ENCODE measurements at regions not wholly inside any gene's neighbourhood (a gene's known extent, or its start where the extent isn't known, plus 50 kb on each side); places are given as distances from the start of the nearest gene placed in this dataset.

GRCh38 chr5:163963881-163964280 lies 458.5 kb downstream of the MAT2B start:
- Mint-ChIP-seq H3K9me3 (no peaks in the 10 kb centered on the region), H3K27ac (no peak overlapping the region), H3K4me1 (peaks cover 3% of the 10 kb centered on the region), H3K27me3 (ENCODE audit: low read depth) (no peaks in the 10 kb centered on the region), H3K4me3 (no peak overlapping the region), H3K36me3 (no peaks in the 10 kb centered on the region)
- no peak for TF ChIP-seq NR2C2 (CRISPR knock-in tag; IDR thresholded peaks at IDR 0.05)
- TF ChIP-seq, protein P1, sequence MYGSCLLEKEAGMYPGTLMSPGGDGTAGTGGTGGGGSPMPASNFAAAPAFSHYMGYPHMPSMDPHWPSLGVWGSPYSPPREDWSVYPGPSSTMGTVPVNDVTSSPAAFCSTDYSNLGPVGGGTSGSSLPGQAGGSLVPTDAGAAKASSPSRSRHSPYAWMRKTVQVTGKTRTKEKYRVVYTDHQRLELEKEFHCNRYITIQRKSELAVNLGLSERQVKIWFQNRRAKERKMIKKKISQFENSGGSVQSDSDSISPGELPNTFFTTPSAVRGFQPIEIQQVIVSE (CRISPR knock-in tag; IDR thresholded peaks at IDR 0.05; ENCODE audit: borderline replicate concordance), result no peak
- TF ChIP-seq RELA (CRISPR knock-in tag; IDR thresholded peaks at IDR 0.05; ENCODE audit: borderline replicate concordance), result no peak
- no peak for TF ChIP-seq TEAD4 (CRISPR knock-in tag; IDR thresholded peaks at IDR 0.05)
- TF ChIP-seq FOXP4 (CRISPR knock-in tag; IDR thresholded peaks at IDR 0.05), result no peak
- TF ChIP-seq, protein P2, sequence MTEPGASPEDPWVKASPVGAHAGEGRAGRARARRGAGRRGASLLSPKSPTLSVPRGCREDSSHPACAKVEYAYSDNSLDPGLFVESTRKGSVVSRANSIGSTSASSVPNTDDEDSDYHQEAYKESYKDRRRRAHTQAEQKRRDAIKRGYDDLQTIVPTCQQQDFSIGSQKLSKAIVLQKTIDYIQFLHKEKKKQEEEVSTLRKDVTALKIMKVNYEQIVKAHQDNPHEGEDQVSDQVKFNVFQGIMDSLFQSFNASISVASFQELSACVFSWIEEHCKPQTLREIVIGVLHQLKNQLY (CRISPR knock-in tag; IDR thresholded peaks at IDR 0.05), result no peak
- TF ChIP-seq KAT7 (CRISPR knock-in tag; IDR thresholded peaks at IDR 0.05; ENCODE audit: borderline replicate concordance), result no peak
- no peak for TF ChIP-seq NFYB (CRISPR knock-in tag; conservative IDR thresholded peaks at IDR 0.05; ENCODE audit: low read depth)
- TF ChIP-seq NFATC4 (CRISPR knock-in tag; IDR thresholded peaks at IDR 0.05), result no peak
- TF ChIP-seq, protein P3, sequence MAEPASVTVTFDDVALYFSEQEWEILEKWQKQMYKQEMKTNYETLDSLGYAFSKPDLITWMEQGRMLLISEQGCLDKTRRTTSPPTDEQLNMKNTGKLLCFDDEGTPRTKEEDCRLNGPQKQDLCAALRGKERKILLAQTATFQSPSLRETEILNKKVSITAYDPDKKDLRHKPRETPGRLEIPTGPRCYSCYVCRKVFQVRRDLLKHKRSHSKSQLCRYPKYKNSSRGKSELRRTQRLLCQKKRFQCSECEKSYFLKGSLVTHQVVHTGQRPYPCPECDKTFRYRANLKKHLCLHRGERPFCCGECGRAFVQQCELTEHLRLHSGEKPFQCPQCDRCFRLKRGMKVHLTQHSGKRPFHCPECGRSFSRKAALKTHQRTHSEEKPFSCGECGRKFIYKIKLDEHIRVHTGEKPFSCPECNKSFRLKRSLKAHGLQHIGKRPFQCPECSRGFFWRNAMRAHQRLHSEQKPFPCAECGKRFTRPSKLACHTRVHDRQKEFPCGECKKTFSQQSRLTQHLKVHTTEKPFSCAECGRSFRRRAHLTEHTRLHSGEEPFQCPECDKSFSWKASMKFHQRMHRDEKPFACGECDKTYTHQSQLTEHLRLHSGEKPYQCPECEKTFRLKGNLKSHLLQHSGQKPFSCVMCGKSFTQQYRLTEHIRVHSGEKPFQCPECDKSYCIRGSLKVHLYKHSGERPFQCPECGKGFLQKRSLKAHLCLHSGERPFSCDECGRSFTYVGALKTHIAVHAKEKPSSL (CRISPR knock-in tag; conservative IDR thresholded peaks at IDR 0.05), result no peak
- TF ChIP-seq MYBL2 (CRISPR knock-in tag; IDR thresholded peaks at IDR 0.05), result no peak
- TF ChIP-seq, protein P4, sequence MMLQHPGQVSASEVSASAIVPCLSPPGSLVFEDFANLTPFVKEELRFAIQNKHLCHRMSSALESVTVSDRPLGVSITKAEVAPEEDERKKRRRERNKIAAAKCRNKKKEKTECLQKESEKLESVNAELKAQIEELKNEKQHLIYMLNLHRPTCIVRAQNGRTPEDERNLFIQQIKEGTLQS (CRISPR knock-in tag; conservative IDR thresholded peaks at IDR 0.05), result no peak
- TF ChIP-seq, protein P5, sequence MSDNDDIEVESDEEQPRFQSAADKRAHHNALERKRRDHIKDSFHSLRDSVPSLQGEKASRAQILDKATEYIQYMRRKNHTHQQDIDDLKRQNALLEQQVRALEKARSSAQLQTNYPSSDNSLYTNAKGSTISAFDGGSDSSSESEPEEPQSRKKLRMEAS (CRISPR knock-in tag; IDR thresholded peaks at IDR 0.05), result no peak
- TF ChIP-seq ARID4B (CRISPR knock-in tag; IDR thresholded peaks at IDR 0.05; ENCODE audit: borderline replicate concordance), result no peak
- TF ChIP-seq HMGA2 (CRISPR knock-in tag; IDR thresholded peaks at IDR 0.05), result no peak
- TF ChIP-seq FOXK1 (CRISPR knock-in tag; IDR thresholded peaks at IDR 0.05), result no peak
- no peak for TF ChIP-seq ESRRA (CRISPR knock-in tag; IDR thresholded peaks at IDR 0.05; ENCODE audit: borderline replicate concordance)
- TF ChIP-seq PRDM15 (CRISPR knock-in tag; IDR thresholded peaks at IDR 0.05), result no peak
- ATAC-seq (no peak), DNase-seq (ENCODE audit: low spot score) (no peak)
- ChIA-PET CTCF (no interaction called here), POLR2A (no interaction called here)
